Sigmoid colon (tissue), 4 donors: ENCODE measurements at regions not wholly inside any gene's neighbourhood (a gene's known extent, or its start where the extent isn't known, plus 50 kb on each side); places are given as distances from the start of the nearest gene placed in this dataset.

Experiments used
- CTCF ChIP-seq, 4 experiments: fragments of 450-650 bp in 3 of 4; fragments of 200-600 bp in 1 of 4; IDR thresholded peaks; one replicate each; pipeline ENCODE4 v1.5.1; 2016 to 2019; ENCODE audit warnings: antibody characterized with exemption in 4 of 4, mild to moderate bottlenecking in 3 of 4, moderate library complexity in 2 of 4
- EP300 ChIP-seq, 4 donors: sonication (generic); formaldehyde crosslinking; IDR thresholded peaks; one replicate each; pipeline ENCODE4 v1.6.1; 2017; ENCODE audit warnings: antibody characterized with exemption in 4 of 4
- POLR2A ChIP-seq, 2 donors: fragments of 450-650 bp; IDR thresholded peaks; one replicate each; pipeline ENCODE4 v1.6.1; 2016; ENCODE audit warnings: antibody characterized with exemption in 2 of 2, mild to moderate bottlenecking in 2 of 2, moderate library complexity in 2 of 2
- POLR2AphosphoS5 ChIP-seq, 4 donors: sonication (generic); formaldehyde crosslinking; IDR thresholded peaks; one replicate each; pipeline ENCODE4 v1.6.1; 2017; ENCODE audit warnings: antibody characterized with exemption in 4 of 4

GRCh38 chr18:47755102-47755456 is 175.4 kb downstream of the SMAD2 start:
- no peak for TF ChIP-seq CTCF (IDR thresholded peaks at IDR 0.05)
- TF ChIP-seq POLR2A (IDR thresholded peaks at IDR 0.05), result no peak
- TF ChIP-seq EP300 (IDR thresholded peaks at IDR 0.05), result no peak
- no peak for TF ChIP-seq POLR2AphosphoS5 (IDR thresholded peaks at IDR 0.05)
